Astrocyte (in vitro differentiated cells and primary cell): ENCODE measurements at regions not wholly inside any gene's neighbourhood (a gene's known extent, or its start where the extent isn't known, plus 50 kb on each side); places are given as distances from the start of the nearest gene placed in this dataset.

Experiments
- EZH2 ChIP-seq: IDR thresholded peaks from 2 replicates; pipeline ENCODE4 v1.6.1; 2012; ENCODE audit warnings: mild to moderate bottlenecking, low read length, inconsistent platforms; ENCODE audit not compliant: insufficient read depth
- TF ChIP-seq, protein P1 (sequence below): IDR thresholded peaks from 2 replicates; pipeline ENCODE4 v1.5.1; 2011; ENCODE audit warnings: low read depth, mild to moderate bottlenecking, inconsistent platforms, low read length, moderate library complexity; ENCODE audit not compliant: insufficient read depth

DNA sequence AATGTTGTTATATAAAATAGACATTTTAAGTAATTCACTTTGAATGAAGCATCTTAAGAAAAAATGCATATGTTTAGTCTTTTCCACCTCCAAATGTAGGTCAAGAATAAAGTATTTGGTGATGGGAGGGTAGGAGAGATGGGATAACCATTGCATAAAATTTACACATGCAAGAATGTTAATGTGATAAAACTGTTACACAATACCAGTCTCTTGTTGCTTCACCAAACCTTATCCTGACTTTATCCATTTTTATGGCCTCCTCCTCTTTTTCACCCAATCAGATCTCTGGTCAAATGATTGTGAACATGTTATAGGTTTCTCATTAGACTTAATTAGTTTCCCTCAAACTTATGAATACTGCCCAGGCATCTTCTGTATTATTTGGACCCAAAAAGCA lies 994.5 kb upstream of the FLRT2 start:
- TF ChIP-seq, protein P1, sequence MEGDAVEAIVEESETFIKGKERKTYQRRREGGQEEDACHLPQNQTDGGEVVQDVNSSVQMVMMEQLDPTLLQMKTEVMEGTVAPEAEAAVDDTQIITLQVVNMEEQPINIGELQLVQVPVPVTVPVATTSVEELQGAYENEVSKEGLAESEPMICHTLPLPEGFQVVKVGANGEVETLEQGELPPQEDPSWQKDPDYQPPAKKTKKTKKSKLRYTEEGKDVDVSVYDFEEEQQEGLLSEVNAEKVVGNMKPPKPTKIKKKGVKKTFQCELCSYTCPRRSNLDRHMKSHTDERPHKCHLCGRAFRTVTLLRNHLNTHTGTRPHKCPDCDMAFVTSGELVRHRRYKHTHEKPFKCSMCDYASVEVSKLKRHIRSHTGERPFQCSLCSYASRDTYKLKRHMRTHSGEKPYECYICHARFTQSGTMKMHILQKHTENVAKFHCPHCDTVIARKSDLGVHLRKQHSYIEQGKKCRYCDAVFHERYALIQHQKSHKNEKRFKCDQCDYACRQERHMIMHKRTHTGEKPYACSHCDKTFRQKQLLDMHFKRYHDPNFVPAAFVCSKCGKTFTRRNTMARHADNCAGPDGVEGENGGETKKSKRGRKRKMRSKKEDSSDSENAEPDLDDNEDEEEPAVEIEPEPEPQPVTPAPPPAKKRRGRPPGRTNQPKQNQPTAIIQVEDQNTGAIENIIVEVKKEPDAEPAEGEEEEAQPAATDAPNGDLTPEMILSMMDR = no peak
- TF ChIP-seq EZH2 = no peak
